HEK293 (cell line): ENCODE measurements at regions not wholly inside any gene's neighbourhood (a gene's known extent, or its start where the extent isn't known, plus 50 kb on each side); places are given as distances from the start of the nearest gene placed in this dataset.

Source experiments
- FEZF1 ChIP-seq: fragments of 450-650 bp; formaldehyde crosslinking; IDR thresholded peaks from 2 replicates; pipeline ENCODE4 v1.5.1; 2016; ENCODE audit warnings: missing biosample characterization, missing genetic modification characterization
- YY1 ChIP-seq: fragments of 450-650 bp; formaldehyde crosslinking; IDR thresholded peaks from 2 replicates; pipeline ENCODE4 v1.5.1; 2018; ENCODE audit warnings: missing biosample characterization, missing genetic modification characterization
- ZBTB8A ChIP-seq: fragments of 450-650 bp; formaldehyde crosslinking; IDR thresholded peaks from 2 replicates; pipeline ENCODE4 v1.5.1; 2016; ENCODE audit warnings: missing biosample characterization, missing genetic modification characterization
- ZNF169 ChIP-seq: fragments of 450-650 bp; formaldehyde crosslinking; IDR thresholded peaks from 2 replicates; pipeline ENCODE4 v1.5.1; 2016; ENCODE audit warnings: missing biosample characterization, missing genetic modification characterization
- ZNF292 ChIP-seq: fragments of 450-650 bp; formaldehyde crosslinking; IDR thresholded peaks from 2 replicates; pipeline ENCODE4 v1.5.1; 2016; ENCODE audit warnings: low read depth, missing biosample characterization, missing genetic modification characterization, borderline replicate concordance
- ZNF426 ChIP-seq: fragments of 450-650 bp; formaldehyde crosslinking; IDR thresholded peaks from 2 replicates; pipeline ENCODE4 v1.5.1; 2017; ENCODE audit warnings: missing biosample characterization, missing genetic modification characterization, mild to moderate bottlenecking, inconsistent platforms, moderate library complexity
- ZSCAN30 ChIP-seq: fragments of 450-650 bp; IDR thresholded peaks from 2 replicates; pipeline ENCODE4 v1.5.1; 2018; ENCODE audit warnings: missing biosample characterization, mild to moderate bottlenecking, missing genetic modification characterization, moderate library complexity
- TF ChIP-seq, protein P1 (sequence below): fragments of 450-650 bp; formaldehyde crosslinking; IDR thresholded peaks from 2 replicates; pipeline ENCODE4 v1.5.1; 2016; ENCODE audit warnings: missing biosample characterization, missing genetic modification characterization
- TF ChIP-seq, protein P2 (sequence below): fragments of 450-650 bp; formaldehyde crosslinking; IDR thresholded peaks from 2 replicates; pipeline ENCODE4 v1.5.1; 2016; ENCODE audit warnings: missing biosample characterization, missing genetic modification characterization, low read depth
- TF ChIP-seq, protein P3 (sequence below): fragments of 450-650 bp; formaldehyde crosslinking; IDR thresholded peaks from 2 replicates; pipeline ENCODE4 v1.5.1; 2016; ENCODE audit warnings: missing biosample characterization, missing genetic modification characterization, low read depth
- TF ChIP-seq, protein P4 (sequence below): fragments of 450-650 bp; formaldehyde crosslinking; IDR thresholded peaks from 2 replicates; pipeline ENCODE4 v1.5.1; 2016; ENCODE audit warnings: missing biosample characterization, missing genetic modification characterization
- TF ChIP-seq, protein P5 (sequence below): sonication (generic); formaldehyde crosslinking; IDR thresholded peaks from 2 replicates; pipeline ENCODE4 v1.8.1; 2022; ENCODE audit warnings: mild to moderate bottlenecking, moderate library complexity, missing genetic modification reagents
- TF ChIP-seq, protein P6 (sequence below): fragments of 450-650 bp; formaldehyde crosslinking; IDR thresholded peaks from 2 replicates; pipeline ENCODE4 v1.5.1; 2016; ENCODE audit warnings: missing biosample characterization, missing genetic modification characterization
- TF ChIP-seq, protein P7 (sequence below): fragments of 450-650 bp; formaldehyde crosslinking; IDR thresholded peaks from 2 replicates; pipeline ENCODE4 v1.5.1; 2017; ENCODE audit warnings: missing biosample characterization, missing genetic modification characterization

DNA sequence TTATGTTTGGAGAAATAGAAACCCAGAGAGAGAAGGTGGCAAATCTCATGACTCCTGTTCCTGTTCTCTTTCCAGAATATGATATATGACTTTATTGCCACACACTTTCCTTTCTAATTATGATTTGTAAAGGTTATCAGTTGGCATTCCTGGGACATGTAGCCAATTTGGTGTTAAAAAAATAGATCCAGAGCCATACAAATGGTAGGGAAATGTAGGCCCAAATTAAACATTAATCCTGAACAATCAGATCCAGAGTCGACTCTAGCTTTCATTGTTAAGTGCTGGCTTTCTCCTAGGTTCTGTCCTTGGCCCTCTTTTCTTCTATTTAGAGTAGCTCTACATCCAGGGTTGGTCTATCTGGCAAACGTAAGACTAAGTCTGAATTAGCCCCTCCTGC is 69.8 kb upstream of the LONRF3 start:
- TF ChIP-seq, protein P1, sequence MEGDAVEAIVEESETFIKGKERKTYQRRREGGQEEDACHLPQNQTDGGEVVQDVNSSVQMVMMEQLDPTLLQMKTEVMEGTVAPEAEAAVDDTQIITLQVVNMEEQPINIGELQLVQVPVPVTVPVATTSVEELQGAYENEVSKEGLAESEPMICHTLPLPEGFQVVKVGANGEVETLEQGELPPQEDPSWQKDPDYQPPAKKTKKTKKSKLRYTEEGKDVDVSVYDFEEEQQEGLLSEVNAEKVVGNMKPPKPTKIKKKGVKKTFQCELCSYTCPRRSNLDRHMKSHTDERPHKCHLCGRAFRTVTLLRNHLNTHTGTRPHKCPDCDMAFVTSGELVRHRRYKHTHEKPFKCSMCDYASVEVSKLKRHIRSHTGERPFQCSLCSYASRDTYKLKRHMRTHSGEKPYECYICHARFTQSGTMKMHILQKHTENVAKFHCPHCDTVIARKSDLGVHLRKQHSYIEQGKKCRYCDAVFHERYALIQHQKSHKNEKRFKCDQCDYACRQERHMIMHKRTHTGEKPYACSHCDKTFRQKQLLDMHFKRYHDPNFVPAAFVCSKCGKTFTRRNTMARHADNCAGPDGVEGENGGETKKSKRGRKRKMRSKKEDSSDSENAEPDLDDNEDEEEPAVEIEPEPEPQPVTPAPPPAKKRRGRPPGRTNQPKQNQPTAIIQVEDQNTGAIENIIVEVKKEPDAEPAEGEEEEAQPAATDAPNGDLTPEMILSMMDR (tag by site-specific recombination): no peak
- TF ChIP-seq FEZF1 (tag by site-specific recombination): no peak
- TF ChIP-seq, protein P2, sequence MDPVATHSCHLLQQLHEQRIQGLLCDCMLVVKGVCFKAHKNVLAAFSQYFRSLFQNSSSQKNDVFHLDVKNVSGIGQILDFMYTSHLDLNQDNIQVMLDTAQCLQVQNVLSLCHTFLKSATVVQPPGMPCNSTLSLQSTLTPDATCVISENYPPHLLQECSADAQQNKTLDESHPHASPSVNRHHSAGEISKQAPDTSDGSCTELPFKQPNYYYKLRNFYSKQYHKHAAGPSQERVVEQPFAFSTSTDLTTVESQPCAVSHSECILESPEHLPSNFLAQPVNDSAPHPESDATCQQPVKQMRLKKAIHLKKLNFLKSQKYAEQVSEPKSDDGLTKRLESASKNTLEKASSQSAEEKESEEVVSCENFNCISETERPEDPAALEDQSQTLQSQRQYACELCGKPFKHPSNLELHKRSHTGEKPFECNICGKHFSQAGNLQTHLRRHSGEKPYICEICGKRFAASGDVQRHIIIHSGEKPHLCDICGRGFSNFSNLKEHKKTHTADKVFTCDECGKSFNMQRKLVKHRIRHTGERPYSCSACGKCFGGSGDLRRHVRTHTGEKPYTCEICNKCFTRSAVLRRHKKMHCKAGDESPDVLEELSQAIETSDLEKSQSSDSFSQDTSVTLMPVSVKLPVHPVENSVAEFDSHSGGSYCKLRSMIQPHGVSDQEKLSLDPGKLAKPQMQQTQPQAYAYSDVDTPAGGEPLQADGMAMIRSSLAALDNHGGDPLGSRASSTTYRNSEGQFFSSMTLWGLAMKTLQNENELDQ (tag by site-specific recombination): no peak
- TF ChIP-seq, protein P3, sequence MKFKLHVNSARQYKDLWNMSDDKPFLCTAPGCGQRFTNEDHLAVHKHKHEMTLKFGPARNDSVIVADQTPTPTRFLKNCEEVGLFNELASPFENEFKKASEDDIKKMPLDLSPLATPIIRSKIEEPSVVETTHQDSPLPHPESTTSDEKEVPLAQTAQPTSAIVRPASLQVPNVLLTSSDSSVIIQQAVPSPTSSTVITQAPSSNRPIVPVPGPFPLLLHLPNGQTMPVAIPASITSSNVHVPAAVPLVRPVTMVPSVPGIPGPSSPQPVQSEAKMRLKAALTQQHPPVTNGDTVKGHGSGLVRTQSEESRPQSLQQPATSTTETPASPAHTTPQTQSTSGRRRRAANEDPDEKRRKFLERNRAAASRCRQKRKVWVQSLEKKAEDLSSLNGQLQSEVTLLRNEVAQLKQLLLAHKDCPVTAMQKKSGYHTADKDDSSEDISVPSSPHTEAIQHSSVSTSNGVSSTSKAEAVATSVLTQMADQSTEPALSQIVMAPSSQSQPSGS (tag by site-specific recombination): no peak
- TF ChIP-seq, protein P4, sequence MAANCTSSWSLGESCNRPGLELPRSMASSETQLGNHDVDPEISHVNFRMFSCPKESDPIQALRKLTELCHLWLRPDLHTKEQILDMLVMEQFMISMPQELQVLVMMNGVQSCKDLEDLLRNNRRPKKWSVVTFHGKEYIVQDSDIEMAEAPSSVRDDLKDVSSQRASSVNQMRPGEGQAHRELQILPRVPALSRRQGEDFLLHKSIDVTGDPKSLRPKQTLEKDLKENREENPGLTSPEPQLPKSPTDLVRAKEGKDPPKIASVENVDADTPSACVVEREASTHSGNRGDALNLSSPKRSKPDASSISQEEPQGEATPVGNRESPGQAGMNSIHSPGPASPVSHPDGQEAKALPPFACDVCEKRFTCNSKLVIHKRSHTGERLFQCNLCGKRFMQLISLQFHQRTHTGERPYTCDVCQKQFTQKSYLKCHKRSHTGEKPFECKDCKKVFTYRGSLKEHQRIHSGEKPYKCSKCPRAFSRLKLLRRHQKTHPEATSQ (tag by site-specific recombination): no peak
- no peak for TF ChIP-seq ZNF292 (tag by site-specific recombination)
- no peak for TF ChIP-seq YY1 (tag by site-specific recombination)
- TF ChIP-seq ZNF169 (tag by site-specific recombination): no peak
- TF ChIP-seq, protein P5, sequence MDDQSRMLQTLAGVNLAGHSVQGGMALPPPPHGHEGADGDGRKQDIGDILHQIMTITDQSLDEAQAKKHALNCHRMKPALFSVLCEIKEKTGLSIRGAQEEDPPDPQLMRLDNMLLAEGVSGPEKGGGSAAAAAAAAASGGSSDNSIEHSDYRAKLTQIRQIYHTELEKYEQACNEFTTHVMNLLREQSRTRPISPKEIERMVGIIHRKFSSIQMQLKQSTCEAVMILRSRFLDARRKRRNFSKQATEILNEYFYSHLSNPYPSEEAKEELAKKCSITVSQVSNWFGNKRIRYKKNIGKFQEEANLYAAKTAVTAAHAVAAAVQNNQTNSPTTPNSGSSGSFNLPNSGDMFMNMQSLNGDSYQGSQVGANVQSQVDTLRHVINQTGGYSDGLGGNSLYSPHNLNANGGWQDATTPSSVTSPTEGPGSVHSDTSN (CRISPR knock-in tag): no peak
- no peak for TF ChIP-seq ZNF426
- no peak for TF ChIP-seq ZBTB8A (tag by site-specific recombination)
- TF ChIP-seq, protein P6, sequence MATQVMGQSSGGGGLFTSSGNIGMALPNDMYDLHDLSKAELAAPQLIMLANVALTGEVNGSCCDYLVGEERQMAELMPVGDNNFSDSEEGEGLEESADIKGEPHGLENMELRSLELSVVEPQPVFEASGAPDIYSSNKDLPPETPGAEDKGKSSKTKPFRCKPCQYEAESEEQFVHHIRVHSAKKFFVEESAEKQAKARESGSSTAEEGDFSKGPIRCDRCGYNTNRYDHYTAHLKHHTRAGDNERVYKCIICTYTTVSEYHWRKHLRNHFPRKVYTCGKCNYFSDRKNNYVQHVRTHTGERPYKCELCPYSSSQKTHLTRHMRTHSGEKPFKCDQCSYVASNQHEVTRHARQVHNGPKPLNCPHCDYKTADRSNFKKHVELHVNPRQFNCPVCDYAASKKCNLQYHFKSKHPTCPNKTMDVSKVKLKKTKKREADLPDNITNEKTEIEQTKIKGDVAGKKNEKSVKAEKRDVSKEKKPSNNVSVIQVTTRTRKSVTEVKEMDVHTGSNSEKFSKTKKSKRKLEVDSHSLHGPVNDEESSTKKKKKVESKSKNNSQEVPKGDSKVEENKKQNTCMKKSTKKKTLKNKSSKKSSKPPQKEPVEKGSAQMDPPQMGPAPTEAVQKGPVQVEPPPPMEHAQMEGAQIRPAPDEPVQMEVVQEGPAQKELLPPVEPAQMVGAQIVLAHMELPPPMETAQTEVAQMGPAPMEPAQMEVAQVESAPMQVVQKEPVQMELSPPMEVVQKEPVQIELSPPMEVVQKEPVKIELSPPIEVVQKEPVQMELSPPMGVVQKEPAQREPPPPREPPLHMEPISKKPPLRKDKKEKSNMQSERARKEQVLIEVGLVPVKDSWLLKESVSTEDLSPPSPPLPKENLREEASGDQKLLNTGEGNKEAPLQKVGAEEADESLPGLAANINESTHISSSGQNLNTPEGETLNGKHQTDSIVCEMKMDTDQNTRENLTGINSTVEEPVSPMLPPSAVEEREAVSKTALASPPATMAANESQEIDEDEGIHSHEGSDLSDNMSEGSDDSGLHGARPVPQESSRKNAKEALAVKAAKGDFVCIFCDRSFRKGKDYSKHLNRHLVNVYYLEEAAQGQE (tag by site-specific recombination): no peak
- TF ChIP-seq, protein P7, sequence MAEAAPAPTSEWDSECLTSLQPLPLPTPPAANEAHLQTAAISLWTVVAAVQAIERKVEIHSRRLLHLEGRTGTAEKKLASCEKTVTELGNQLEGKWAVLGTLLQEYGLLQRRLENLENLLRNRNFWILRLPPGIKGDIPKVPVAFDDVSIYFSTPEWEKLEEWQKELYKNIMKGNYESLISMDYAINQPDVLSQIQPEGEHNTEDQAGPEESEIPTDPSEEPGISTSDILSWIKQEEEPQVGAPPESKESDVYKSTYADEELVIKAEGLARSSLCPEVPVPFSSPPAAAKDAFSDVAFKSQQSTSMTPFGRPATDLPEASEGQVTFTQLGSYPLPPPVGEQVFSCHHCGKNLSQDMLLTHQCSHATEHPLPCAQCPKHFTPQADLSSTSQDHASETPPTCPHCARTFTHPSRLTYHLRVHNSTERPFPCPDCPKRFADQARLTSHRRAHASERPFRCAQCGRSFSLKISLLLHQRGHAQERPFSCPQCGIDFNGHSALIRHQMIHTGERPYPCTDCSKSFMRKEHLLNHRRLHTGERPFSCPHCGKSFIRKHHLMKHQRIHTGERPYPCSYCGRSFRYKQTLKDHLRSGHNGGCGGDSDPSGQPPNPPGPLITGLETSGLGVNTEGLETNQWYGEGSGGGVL (tag by site-specific recombination): no peak
- TF ChIP-seq ZSCAN30 (tag by site-specific recombination): no peak
